Activated CD4-positive, alpha-beta T cell treated with anti-CD3 and anti-CD28 coated beads, Interleukin-2, amount 50 U/mL, for 24 hours (primary cell): ENCODE measurements at regions not wholly inside any gene's neighbourhood (a gene's known extent, or its start where the extent isn't known, plus 50 kb on each side); places are given as distances from the start of the nearest gene placed in this dataset.

Experiments used
- DNase-seq, 2 donors: peaks; one replicate each; pipeline ENCODE4 v3.0.0-alpha.2; 2020; ENCODE audit warnings: low read depth in 1 of 2, low spot score in 1 of 2

- DNase-seq, result no peak
Measured at GRCh38 chr22:22098457-22099193, 116.0 kb upstream of the TOP3B start.

- DNase-seq, result no peak
Measured at GRCh38 chr22:22097727-22098228, 115.2 kb upstream of the TOP3B start.

- no peak for DNase-seq
Measured at GRCh38 chr22:22094921-22095320, 112.3 kb upstream of the TOP3B start.

- no peak for DNase-seq
Measured at GRCh38 chr22:22094514-22094913, 111.9 kb upstream of the TOP3B start.

- no peak for DNase-seq
Measured at GRCh38 chr22:22093743-22094142, 111.2 kb upstream of the TOP3B start.

- no peak for DNase-seq
Measured at GRCh38 chr22:22092974-22093373, 110.4 kb upstream of the TOP3B start.

GRCh38 chr22:22092101-22092500, 109.5 kb upstream of the TOP3B start:
- no peak for DNase-seq

GRCh38 chr22:22091400-22091878, 108.9 kb upstream of the TOP3B start:
- DNase-seq, result no peak

GRCh38 chr22:22090650-22091399, 108.2 kb upstream of the TOP3B start:
- DNase-seq, result no peak

- no peak for DNase-seq
Measured at GRCh38 chr22:22089459-22090308, 107.1 kb upstream of the TOP3B start.

- DNase-seq, result no peak
Measured at GRCh38 chr22:22088658-22089458, 106.3 kb upstream of the TOP3B start.

GRCh38 chr22:22087854-22088657, 105.5 kb upstream of the TOP3B start:
- DNase-seq, result no peak

GRCh38 chr22:22086501-22087158, 104.0 kb upstream of the TOP3B start:
- no peak for DNase-seq

- no peak for DNase-seq
Measured at GRCh38 chr22:22085702-22086500, 103.3 kb upstream of the TOP3B start.

- DNase-seq, result no peak
Measured at GRCh38 chr22:22084089-22084711, 101.6 kb upstream of the TOP3B start.

GRCh38 chr22:22082960-22083359, 100.4 kb upstream of the TOP3B start:
- no peak for DNase-seq

- no peak for DNase-seq
Measured at GRCh38 chr22:22082229-22082835, 99.7 kb upstream of the TOP3B start.
